Spleen (tissue), 11 donors: ENCODE measurements at regions not wholly inside any gene's neighbourhood (a gene's known extent, or its start where the extent isn't known, plus 50 kb on each side); places are given as distances from the start of the nearest gene placed in this dataset.

ENCODE experiments used
- DNase-seq: peaks from one replicate; pipeline ENCODE4 v3.0.0-alpha.2; 2020
- H3K27ac ChIP-seq, 8 donors: fragments of 200-600 bp; sonication (generic) in 7 of 8; 1 replicate in 4 of 8; 2 replicates in 4 of 8; pipeline versions ENCODE4 v1.5.0 to v1.8.0; 2016 to 2021; ENCODE audit warnings: inconsistent platforms in 4 of 8, mild to moderate bottlenecking in 4 of 8, moderate library complexity in 1 of 8
- H3K27me3 ChIP-seq, 7 donors: fragments of 200-600 bp; sonication (generic) in 6 of 7; replicated peaks in 1 of 7; 1 replicate in 4 of 7; 2 replicates in 3 of 7; pipeline versions ENCODE4 v1.5.0 to v1.8.0; 2016 to 2021; ENCODE audit warnings: inconsistent platforms in 3 of 7, mild to moderate bottlenecking in 1 of 7
- H3K36me3 ChIP-seq, 6 donors: fragments of 200-600 bp; sonication (generic) in 5 of 6; 1 replicate in 4 of 6; 2 replicates in 2 of 6; pipeline versions ENCODE4 v1.5.0 to v1.8.0; 2016 to 2021; ENCODE audit warnings: inconsistent platforms in 2 of 6
- H3K4me1 ChIP-seq, 6 donors: fragments of 200-600 bp; sonication (generic) in 5 of 6; 1 replicate in 3 of 6; 2 replicates in 3 of 6; pipeline versions ENCODE4 v1.5.0 to v1.8.0; 2016 to 2021; ENCODE audit warnings: inconsistent platforms in 3 of 6
- H3K4me3 ChIP-seq, 8 donors: fragments of 200-600 bp; sonication (generic) in 7 of 8; 1 replicate in 4 of 8; 2 replicates in 4 of 8; pipeline versions ENCODE4 v1.5.0 to v1.8.0; 2016 to 2021; ENCODE audit warnings: inconsistent platforms in 4 of 8, mild to moderate bottlenecking in 4 of 8, moderate library complexity in 2 of 8
- H3K9me3 ChIP-seq, 8 donors: fragments of 200-600 bp; sonication (generic) in 7 of 8; 1 replicate in 4 of 8; 2 replicates in 4 of 8; pipeline versions ENCODE4 v1.5.0 to v1.8.0; 2016 to 2021; ENCODE audit warnings: inconsistent platforms in 4 of 8
- CTCF ChIP-seq, 11 experiments: fragments of 200-600 bp in 7 of 11; fragments of 450-650 bp in 4 of 11; sonication (generic) in 4 of 11; IDR thresholded peaks in 8 of 11; conservative IDR thresholded peaks in 3 of 11; 1 replicate in 7 of 11; 2 replicates in 4 of 11; pipeline versions ENCODE4 v1.4.0 to v1.8.0; 2016 to 2021; ENCODE audit warnings: antibody characterized with exemption in 11 of 11, inconsistent platforms in 4 of 11, mild to moderate bottlenecking in 1 of 11
- POLR2A ChIP-seq, 3 donors: fragments of 450-650 bp; IDR thresholded peaks; one replicate each; pipeline ENCODE4 v1.5.1; 2017; ENCODE audit warnings: antibody characterized with exemption in 3 of 3, mild to moderate bottlenecking in 1 of 3
- POLR2AphosphoS5 ChIP-seq, 3 donors: sonication (generic); formaldehyde crosslinking; IDR thresholded peaks; one replicate each; pipeline ENCODE4 v1.5.1; 2017; ENCODE audit warnings: antibody characterized with exemption in 3 of 3
- WGBS, 5 donors: extraction: QIAGEN DNeasy Blood & Tissue Kit in 3 of 5; methylation state at CpG; one replicate each; pipeline versions ENCODE4 v1.1.5 to v1.1.7; 2013 to 2018; 5-methylcytosine and 5-hydroxymethylcytosine counted together
- intact Hi-C: fragments of 100-400 bp; cut with DNase I; formaldehyde crosslinking; loops from one replicate; pipeline ENCODE4 v1.15.0; 2023; ENCODE audit warnings: low total_unique reads
- donor health status: healthy with polysubstance abuse.
- donor health status: DM: no; HTN: no; CAD: no; lungs with moderate emphysema.
- donor health status: DM: no; HTN: no; CAD: no.
- donor health status: Bipolar disorder and iron deficiency.
- donor health status: healthy.
- donor health status: DM: no; HTN: no; CAD: no.
- donor health status: DM: yes; HTN: yes; CAD: no.

GRCh38 chr3:164521139-164521538, 557.2 kb downstream of the SI start:
- Histone ChIP-seq H3K27ac (no peak overlapping the region), H3K4me1 (no peaks in the 10 kb centered on the region), H3K27me3 (no peaks in the 10 kb centered on the region), H3K36me3 (no peaks in the 10 kb centered on the region), H3K4me3 (no peak overlapping the region), H3K9me3 (peaks cover 0 to 49% (median 35%) of the 10 kb centered on the region in 8 donors)
- 77 to 86% (median 79%) methylated on average over 4 of the region's 4 CpGs for WGBS, 5 donors
- no peak for TF ChIP-seq POLR2AphosphoS5 (IDR thresholded peaks at IDR 0.05)
- TF ChIP-seq CTCF (IDR thresholded peaks at IDR 0.05 in 8 of 11, conservative IDR thresholded peaks at IDR 0.05 in 3 of 11), result no peak
- TF ChIP-seq POLR2A (IDR thresholded peaks at IDR 0.05), result no peak
- no peak for DNase-seq
- intact Hi-C loops, result no loop called here

GRCh38 chr3:164515256-164515655, 563.0 kb downstream of the SI start:
- TF ChIP-seq POLR2A (IDR thresholded peaks at IDR 0.05), result no peak
- no peak overlapping the region for H3K4me3 ChIP-seq
- H3K4me1 ChIP-seq, result no peaks in the 10 kb centered on the region
- H3K36me3 ChIP-seq, result no peaks in the 10 kb centered on the region
- DNase-seq, result peak; percentile 52
- intact Hi-C loops, result no loop called here
- H3K27ac ChIP-seq, result no peak overlapping the region
- 53 to 73% (median 67%) methylated on average over 5 of the region's 5 CpGs for WGBS, 5 donors
- H3K9me3 ChIP-seq, result peaks cover 0 to 48% (median 23%) of the 10 kb centered on the region in 8 donors
- no peaks in the 10 kb centered on the region for H3K27me3 ChIP-seq

GRCh38 chr3:164514576-164514975, 563.7 kb downstream of the SI start:
- Histone ChIP-seq H3K4me1 (no peaks in the 10 kb centered on the region), H3K9me3 (peaks cover 0 to 41% (median 18%) of the 10 kb centered on the region in 8 donors), H3K4me3 (no peak overlapping the region), H3K36me3 (no peaks in the 10 kb centered on the region), H3K27ac (no peak overlapping the region), H3K27me3 (no peaks in the 10 kb centered on the region)
- peak; percentile 33 for DNase-seq
- WGBS, 5 donors, result 87 to 96% (median 92%) methylated on average over 6 of the region's 6 CpGs
- intact Hi-C loops, result no loop called here
- no peak for TF ChIP-seq POLR2AphosphoS5 (IDR thresholded peaks at IDR 0.05)
- TF ChIP-seq POLR2A (IDR thresholded peaks at IDR 0.05), result no peak
- no peak for TF ChIP-seq CTCF (IDR thresholded peaks at IDR 0.05 in 8 of 11, conservative IDR thresholded peaks at IDR 0.05 in 3 of 11)

- H3K4me1 ChIP-seq, result no peaks in the 10 kb centered on the region
- peaks cover 0 to 3% (median 0%) of the 10 kb centered on the region in 8 donors for H3K9me3 ChIP-seq
- DNase-seq, result no peak
- H3K27ac ChIP-seq, result no peak overlapping the region
- H3K36me3 ChIP-seq, result no peaks in the 10 kb centered on the region
- H3K27me3 ChIP-seq, result no peaks in the 10 kb centered on the region
- intact Hi-C loops, result no loop called here
- no peak overlapping the region for H3K4me3 ChIP-seq
- no peak for TF ChIP-seq CTCF (IDR thresholded peaks at IDR 0.05 in 8 of 11, conservative IDR thresholded peaks at IDR 0.05 in 3 of 11)
- TF ChIP-seq POLR2A (IDR thresholded peaks at IDR 0.05), result no peak
- TF ChIP-seq POLR2AphosphoS5 (IDR thresholded peaks at IDR 0.05), result no peak
Measured at GRCh38 chr3:164507886-164508285, 570.4 kb downstream of the SI start.

GRCh38 chr3:164498917-164499316, 579.4 kb downstream of the SI start:
- no peak for DNase-seq
- Histone ChIP-seq H3K27me3 (no peaks in the 10 kb centered on the region), H3K4me3 (no peak overlapping the region), H3K9me3 (peaks cover 0 to 15% (median 1%) of the 10 kb centered on the region in 8 donors), H3K36me3 (no peaks in the 10 kb centered on the region), H3K4me1 (no peaks in the 10 kb centered on the region), H3K27ac (no peak overlapping the region)
- intact Hi-C loops, result no loop called here
- TF ChIP-seq CTCF (IDR thresholded peaks at IDR 0.05 in 8 of 11, conservative IDR thresholded peaks at IDR 0.05 in 3 of 11) (no peak), POLR2A (IDR thresholded peaks at IDR 0.05) (no peak), POLR2AphosphoS5 (IDR thresholded peaks at IDR 0.05) (no peak)
